Left lung (tissue), 4 donors: ENCODE measurements at regions not wholly inside any gene's neighbourhood (a gene's known extent, or its start where the extent isn't known, plus 50 kb on each side); places are given as distances from the start of the nearest gene placed in this dataset.

Experiments
- ATAC-seq: fragments of 200-7000 bp; cut with Tn5 transposase; one replicate; pipeline ENCODE4 v1.9.1; 2020; ENCODE audit warnings: moderate library complexity
- DNase-seq, 4 donors: peaks; one replicate each; pipeline ENCODE4 v3.0.0-alpha.2; 2013 to 2020
- H3K27ac ChIP-seq, 2 donors: fragments of 200-600 bp; sonication (generic) in 1 of 2; one replicate each; pipeline versions ENCODE4 v1.5.0 to v1.8.0; 2020 to 2021
- H3K27me3 ChIP-seq, 2 donors: fragments of 200-600 bp; sonication (generic) in 1 of 2; one replicate each; pipeline versions ENCODE4 v1.5.0 to v1.8.0; 2020 to 2021
- H3K36me3 ChIP-seq, 2 donors: fragments of 200-600 bp; sonication (generic) in 1 of 2; one replicate each; pipeline versions ENCODE4 v1.5.0 to v1.8.0; 2020 to 2021
- H3K4me1 ChIP-seq, 2 donors: fragments of 200-600 bp; one replicate each; pipeline ENCODE4 v1.8.0; 2021
- H3K4me3 ChIP-seq, 2 donors: fragments of 200-600 bp; sonication (generic) in 1 of 2; one replicate each; pipeline versions ENCODE4 v1.5.0 to v1.8.0; 2020 to 2021; ENCODE audit warnings: mild to moderate bottlenecking in 1 of 2
- H3K9me3 ChIP-seq, 2 donors: fragments of 200-600 bp; sonication (generic) in 1 of 2; one replicate each; pipeline versions ENCODE4 v1.5.0 to v1.8.0; 2020 to 2021
- intact Hi-C, 2 donors: fragments of 100-400 bp; cut with DNase I; formaldehyde crosslinking; loops; one replicate each; pipeline versions ENCODE4 v1.11.2 to v1.14.2; 2022
- TF ChIP-seq, protein P1 (sequence below), 2 donors: fragments of 200-600 bp; sonication (generic) in 1 of 2; IDR thresholded peaks; one replicate each; pipeline versions ENCODE4 v1.5.0 to v1.8.0; 2021; ENCODE audit warnings: antibody characterized with exemption in 2 of 2
- donor health status: DM: no; HTN: yes; CAD: no.
- donor health status: DM: no; HTN: no; CAD: no.

DNA sequence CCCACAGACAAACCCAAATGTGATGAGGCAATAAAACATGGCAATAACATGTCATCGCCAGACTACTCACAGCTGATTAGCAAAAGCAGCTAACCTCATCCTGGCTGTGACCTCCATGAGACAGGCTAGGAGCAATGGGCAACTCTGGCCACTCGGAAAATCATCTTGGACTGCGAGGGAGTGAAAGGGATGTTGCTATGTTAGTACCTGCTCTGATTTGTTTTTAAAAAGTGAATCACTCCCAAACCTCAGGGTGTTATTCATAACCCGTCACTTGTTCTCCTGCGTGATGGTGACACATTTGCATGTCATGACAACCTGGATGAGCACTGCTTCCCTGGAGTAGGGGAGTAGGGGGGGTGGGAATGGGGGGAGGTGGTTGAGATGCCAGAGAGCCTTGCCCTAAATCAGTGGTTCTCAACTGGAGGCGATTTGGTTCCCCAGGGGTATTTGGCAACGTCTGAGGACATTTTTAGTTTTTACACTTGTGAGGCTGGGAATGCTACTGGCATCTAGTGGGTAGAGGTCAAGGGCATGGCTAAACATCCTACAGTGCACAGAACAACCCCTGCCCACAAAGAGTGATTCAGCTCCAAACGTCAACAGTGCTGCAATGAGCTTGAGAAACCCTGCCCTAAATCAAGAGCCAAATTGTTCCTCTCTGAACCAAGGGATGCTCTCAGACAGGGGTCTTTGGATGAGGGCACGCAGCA is 241.7 kb downstream of the SOX9 start:
- Histone ChIP-seq H3K27me3 (peaks cover 0 to 19% of the 10 kb centered on the region in 2 donors), H3K9me3 (no peaks in the 10 kb centered on the region), H3K4me1 (no peaks in the 10 kb centered on the region), H3K36me3 (no peaks in the 10 kb centered on the region), H3K27ac (no peak overlapping the region), H3K4me3 (no peak overlapping the region)
- TF ChIP-seq, protein P1, sequence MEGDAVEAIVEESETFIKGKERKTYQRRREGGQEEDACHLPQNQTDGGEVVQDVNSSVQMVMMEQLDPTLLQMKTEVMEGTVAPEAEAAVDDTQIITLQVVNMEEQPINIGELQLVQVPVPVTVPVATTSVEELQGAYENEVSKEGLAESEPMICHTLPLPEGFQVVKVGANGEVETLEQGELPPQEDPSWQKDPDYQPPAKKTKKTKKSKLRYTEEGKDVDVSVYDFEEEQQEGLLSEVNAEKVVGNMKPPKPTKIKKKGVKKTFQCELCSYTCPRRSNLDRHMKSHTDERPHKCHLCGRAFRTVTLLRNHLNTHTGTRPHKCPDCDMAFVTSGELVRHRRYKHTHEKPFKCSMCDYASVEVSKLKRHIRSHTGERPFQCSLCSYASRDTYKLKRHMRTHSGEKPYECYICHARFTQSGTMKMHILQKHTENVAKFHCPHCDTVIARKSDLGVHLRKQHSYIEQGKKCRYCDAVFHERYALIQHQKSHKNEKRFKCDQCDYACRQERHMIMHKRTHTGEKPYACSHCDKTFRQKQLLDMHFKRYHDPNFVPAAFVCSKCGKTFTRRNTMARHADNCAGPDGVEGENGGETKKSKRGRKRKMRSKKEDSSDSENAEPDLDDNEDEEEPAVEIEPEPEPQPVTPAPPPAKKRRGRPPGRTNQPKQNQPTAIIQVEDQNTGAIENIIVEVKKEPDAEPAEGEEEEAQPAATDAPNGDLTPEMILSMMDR (IDR thresholded peaks at IDR 0.05) = no peak
- ATAC-seq (peak; percentile 62), DNase-seq (no peak)
- intact Hi-C loops = no loop called here

DNA sequence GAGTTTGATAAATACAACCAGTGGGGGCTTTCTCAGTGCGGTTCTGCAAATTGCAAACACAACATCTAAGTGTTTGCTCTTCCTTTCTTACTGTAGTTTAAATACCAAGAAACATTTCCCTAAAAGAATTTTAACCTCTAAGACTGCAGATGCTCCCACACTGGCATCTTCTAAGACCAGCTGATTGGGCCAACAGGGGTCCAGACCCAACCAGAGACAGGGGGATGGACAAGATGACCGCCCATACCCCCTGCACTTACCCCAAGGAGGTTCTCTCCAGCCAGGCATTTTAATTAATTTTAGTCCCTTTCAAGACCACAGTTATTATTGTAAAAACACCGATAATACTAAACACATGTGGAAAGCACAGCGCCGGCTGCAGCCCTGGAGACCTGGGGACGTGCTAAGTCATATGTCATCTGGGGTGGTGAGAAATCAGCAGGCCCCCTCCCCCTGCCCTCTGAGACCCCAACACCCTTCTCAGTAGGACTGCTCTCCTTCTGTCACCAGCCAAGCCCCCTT is 242.3 kb downstream of the SOX9 start:
- TF ChIP-seq, protein P1 (IDR thresholded peaks at IDR 0.05) = no peak
- Histone ChIP-seq H3K4me1 (no peaks in the 10 kb centered on the region), H3K36me3 (no peaks in the 10 kb centered on the region), H3K27ac (no peak overlapping the region), H3K9me3 (no peaks in the 10 kb centered on the region), H3K27me3 (peaks cover 0 to 19% of the 10 kb centered on the region in 2 donors), H3K4me3 (no peak overlapping the region)
- intact Hi-C loops = no loop called here
- ATAC-seq (no peak), DNase-seq (no peak)

DNA sequence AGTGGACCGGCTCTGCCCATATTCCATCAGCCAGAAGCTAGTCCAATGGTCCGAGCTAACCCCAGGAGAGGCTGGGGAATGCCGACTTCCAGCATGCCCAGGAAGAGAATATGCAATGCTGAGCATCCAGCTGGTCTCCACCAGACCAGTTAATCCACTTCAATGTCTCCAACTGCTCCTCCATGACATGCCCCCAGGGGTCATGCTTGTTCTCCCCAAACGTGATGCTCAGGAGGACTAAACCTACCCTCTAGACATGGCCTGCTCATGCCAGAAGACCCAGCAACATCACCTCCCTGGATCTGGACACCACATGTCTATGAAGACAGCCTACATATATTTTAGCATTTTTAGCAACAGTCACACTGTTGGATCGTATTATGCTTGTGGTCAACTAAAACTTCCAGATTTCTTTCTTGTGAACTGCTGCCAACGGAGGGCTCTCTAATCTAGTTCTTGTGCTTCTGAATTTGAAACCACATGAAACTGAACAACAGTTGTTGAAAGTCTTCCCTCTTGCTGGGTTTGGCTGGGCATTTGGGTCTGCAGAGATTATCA is 245.1 kb downstream of the SOX9 start:
- Histone ChIP-seq H3K9me3 (no peaks in the 10 kb centered on the region), H3K4me1 (no peaks in the 10 kb centered on the region), H3K4me3 (no peak overlapping the region), H3K36me3 (no peaks in the 10 kb centered on the region), H3K27me3 (peaks cover 0 to 16% of the 10 kb centered on the region in 2 donors), H3K27ac (no peak overlapping the region)
- DNase-seq = no peak
- no peak for ATAC-seq
- intact Hi-C loops = no loop called here
- TF ChIP-seq, protein P1 (IDR thresholded peaks at IDR 0.05) = no peak

DNA sequence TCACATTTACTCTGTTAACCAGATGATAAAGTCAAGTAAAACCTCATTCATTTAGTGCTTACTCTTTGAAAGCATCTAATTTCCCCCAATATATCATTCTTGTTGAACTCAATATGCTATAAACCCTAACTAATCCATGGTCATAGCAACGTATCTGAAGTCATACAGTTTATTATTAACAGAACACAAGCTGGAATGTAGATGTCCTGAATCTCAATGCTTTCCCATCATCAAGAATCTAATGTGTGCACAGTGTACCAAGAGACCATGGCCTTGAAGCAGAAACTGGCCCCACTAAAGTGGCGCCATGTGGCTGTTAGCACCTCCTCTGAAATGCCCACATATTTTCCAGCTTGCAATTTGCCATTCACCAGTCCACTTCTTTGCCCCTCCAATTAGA is 245.8 kb downstream of the SOX9 start:
- Histone ChIP-seq H3K36me3 (no peaks in the 10 kb centered on the region), H3K9me3 (no peaks in the 10 kb centered on the region), H3K4me1 (no peaks in the 10 kb centered on the region), H3K4me3 (no peak overlapping the region), H3K27ac (no peak overlapping the region), H3K27me3 (peaks cover 0 to 9% of the 10 kb centered on the region in 2 donors)
- no peak for DNase-seq
- TF ChIP-seq, protein P1 (IDR thresholded peaks at IDR 0.05) = no peak
- intact Hi-C loops = no loop called here
- no peak for ATAC-seq

DNA sequence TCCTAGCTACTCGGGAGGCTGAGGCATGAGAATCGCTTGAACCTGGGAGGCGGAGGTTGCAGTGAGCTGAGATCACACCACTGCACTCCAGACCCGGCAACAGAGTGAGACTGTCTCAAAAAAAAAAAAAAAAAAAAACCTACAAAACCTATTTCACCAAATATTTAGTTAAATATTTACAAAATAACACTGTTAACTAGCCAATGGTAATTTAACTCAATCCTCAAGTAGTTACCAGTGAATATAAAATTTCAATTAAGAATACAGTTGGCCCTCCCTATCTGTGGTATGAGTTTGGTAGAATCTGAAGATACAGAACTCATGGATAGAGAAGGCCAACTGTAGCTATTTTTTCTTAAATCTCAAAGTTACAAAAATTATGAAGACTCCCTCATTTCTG is 247.4 kb downstream of the SOX9 start:
- Histone ChIP-seq H3K36me3 (no peaks in the 10 kb centered on the region), H3K27ac (no peak overlapping the region), H3K4me3 (no peak overlapping the region), H3K27me3 (peaks cover 0 to 8% of the 10 kb centered on the region in 2 donors), H3K9me3 (no peaks in the 10 kb centered on the region), H3K4me1 (no peaks in the 10 kb centered on the region)
- TF ChIP-seq, protein P1 (IDR thresholded peaks at IDR 0.05) = no peak
- DNase-seq = no peak
- intact Hi-C loops = no loop called here
- no peak for ATAC-seq
